Ovary (tissue), 7 donors: ENCODE measurements at regions not wholly inside any gene's neighbourhood (a gene's known extent, or its start where the extent isn't known, plus 50 kb on each side); places are given as distances from the start of the nearest gene placed in this dataset.

Source experiments
- DNase-seq, 5 donors: peaks; one replicate each; pipeline ENCODE4 v3.0.0-alpha.2; 2019 to 2020
- H3K27ac ChIP-seq, 2 donors: fragments of 200-600 bp; one replicate each; pipeline versions ENCODE4 v1.5.1 to v1.8.0; 2019 to 2022
- H3K27me3 ChIP-seq: fragments of 200-600 bp; one replicate; pipeline ENCODE4 v1.8.0; 2022
- H3K36me3 ChIP-seq: fragments of 200-600 bp; sonication (generic); one replicate; pipeline ENCODE4 v1.5.1; 2019
- H3K4me1 ChIP-seq: one replicate; pipeline ENCODE4 v1.8.1; 2013; ENCODE audit warnings: mild to moderate bottlenecking, moderate library complexity; ENCODE audit not compliant: insufficient read depth
- H3K4me3 ChIP-seq: fragments of 200-600 bp; sonication (generic); one replicate; pipeline ENCODE4 v1.5.1; 2017
- H3K9me3 ChIP-seq, 2 donors: fragments of 200-600 bp in 1 of 2; sonication (generic) in 1 of 2; one replicate each; pipeline versions ENCODE4 v1.5.1 to v1.8.1; 2013 to 2019; ENCODE audit warnings: mild to moderate bottlenecking in 1 of 2, moderate library complexity in 1 of 2
- EP300 ChIP-seq: sonication (generic); formaldehyde crosslinking; IDR thresholded peaks from one replicate; pipeline ENCODE4 v1.6.1; 2017; ENCODE audit warnings: antibody characterized with exemption
- POLR2A ChIP-seq: fragments of 450-650 bp; IDR thresholded peaks from one replicate; pipeline ENCODE4 v1.6.1; 2017; ENCODE audit warnings: antibody characterized with exemption, mild to moderate bottlenecking, moderate library complexity
- WGBS, 3 donors: extraction: QIAGEN DNeasy Blood & Tissue Kit in 1 of 3; methylation state at CpG; one replicate each; pipeline versions ENCODE4 v1.1.5 to v1.1.7; 2013 to 2017; 5-methylcytosine and 5-hydroxymethylcytosine counted together
- intact Hi-C, 4 donors: fragments of 100-400 bp; cut with DNase I; formaldehyde crosslinking; loops; one replicate each; pipeline versions ENCODE4 v1.11.0 to v1.15.1; 2022 to 2023
- TF ChIP-seq, protein P1 (sequence below), 3 donors: fragments of 450-650 bp in 2 of 3; fragments of 200-600 bp in 1 of 3; IDR thresholded peaks; one replicate each; pipeline versions ENCODE4 v1.5.1 to v1.8.0; 2016 to 2022; ENCODE audit warnings: antibody characterized with exemption in 3 of 3, mild to moderate bottlenecking in 1 of 3
- donor health status: DM: no; HTN: no; CAD: no; lungs with moderate emphysema.
- donor health status: DM: no; HTN: no; CAD: no.
- donor health status: Bipolar disorder and iron deficiency.
- donor health status: DM: no; HTN: no; CAD: no.
- donor health status: DM: yes; HTN: yes; CAD: no.

DNA sequence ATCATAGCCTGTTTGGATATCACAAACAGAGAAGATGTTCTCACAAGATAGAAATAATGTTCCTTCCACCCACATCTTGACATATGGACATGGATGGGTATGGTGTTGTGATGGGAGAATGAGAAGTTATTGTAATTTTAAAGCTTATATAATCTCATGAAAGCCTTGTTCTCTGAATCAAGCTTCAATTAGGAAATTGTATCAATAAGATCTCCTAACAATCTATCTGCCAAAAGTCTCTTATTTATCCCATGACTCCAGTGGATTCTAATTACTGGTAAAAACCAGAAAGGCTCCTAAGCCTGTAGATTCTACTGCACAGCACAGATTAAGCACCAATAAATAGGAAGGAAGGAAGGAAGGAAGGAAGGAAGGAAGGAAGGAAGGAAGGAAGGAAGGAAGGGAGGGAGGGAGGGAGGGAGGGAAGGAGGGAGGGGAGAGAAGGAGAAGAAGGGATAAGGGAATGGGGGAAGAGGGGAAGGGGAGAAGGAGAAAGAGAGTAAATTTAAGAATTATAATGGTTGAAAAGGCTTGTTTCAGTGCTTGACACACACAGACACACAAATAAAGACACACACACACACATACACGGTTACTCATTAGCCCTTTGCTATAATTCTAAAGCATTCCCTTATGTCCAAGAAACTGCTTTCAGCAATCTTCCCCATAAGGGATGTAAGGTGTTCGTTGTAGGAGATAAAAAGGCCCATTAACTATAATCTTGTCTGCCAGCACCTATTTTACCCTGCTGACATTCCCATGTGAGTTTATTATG, 258.0 kb upstream of the API5 start:
- Histone ChIP-seq H3K27me3 (no peaks in the 10 kb centered on the region), H3K36me3 (no peaks in the 10 kb centered on the region), H3K9me3 (no peaks in the 10 kb centered on the region), H3K4me1 (no peaks in the 10 kb centered on the region), H3K27ac (no peak overlapping the region), H3K4me3 (no peak overlapping the region)
- WGBS, 3 donors, result 36 to 60% (median 40%) methylated on average over 2 of the region's 2 CpGs
- intact Hi-C loops, result no loop called here
- TF ChIP-seq, protein P1, sequence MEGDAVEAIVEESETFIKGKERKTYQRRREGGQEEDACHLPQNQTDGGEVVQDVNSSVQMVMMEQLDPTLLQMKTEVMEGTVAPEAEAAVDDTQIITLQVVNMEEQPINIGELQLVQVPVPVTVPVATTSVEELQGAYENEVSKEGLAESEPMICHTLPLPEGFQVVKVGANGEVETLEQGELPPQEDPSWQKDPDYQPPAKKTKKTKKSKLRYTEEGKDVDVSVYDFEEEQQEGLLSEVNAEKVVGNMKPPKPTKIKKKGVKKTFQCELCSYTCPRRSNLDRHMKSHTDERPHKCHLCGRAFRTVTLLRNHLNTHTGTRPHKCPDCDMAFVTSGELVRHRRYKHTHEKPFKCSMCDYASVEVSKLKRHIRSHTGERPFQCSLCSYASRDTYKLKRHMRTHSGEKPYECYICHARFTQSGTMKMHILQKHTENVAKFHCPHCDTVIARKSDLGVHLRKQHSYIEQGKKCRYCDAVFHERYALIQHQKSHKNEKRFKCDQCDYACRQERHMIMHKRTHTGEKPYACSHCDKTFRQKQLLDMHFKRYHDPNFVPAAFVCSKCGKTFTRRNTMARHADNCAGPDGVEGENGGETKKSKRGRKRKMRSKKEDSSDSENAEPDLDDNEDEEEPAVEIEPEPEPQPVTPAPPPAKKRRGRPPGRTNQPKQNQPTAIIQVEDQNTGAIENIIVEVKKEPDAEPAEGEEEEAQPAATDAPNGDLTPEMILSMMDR (IDR thresholded peaks at IDR 0.05), result no peak
- TF ChIP-seq EP300 (no peak), POLR2A (no peak)
- no peak for DNase-seq

DNA sequence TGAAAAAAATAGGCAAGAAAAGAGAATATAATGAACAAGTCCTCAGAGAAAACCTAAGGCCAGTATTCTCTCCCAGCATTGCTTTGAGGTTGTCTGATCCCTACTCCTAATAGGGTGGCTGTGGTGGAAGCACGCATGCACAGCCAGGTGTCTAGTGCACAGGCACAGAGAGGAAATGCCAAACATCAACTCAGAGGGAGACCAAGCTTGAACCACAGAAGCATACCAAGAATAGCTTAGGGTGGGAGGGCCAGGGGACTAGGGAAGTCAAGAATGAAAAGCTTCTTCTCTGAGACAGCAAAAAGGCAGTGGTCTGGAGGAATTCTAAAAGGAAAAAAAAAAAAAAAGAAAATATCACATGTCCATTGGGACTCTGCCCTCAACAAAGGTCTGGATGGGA, 244.1 kb upstream of the API5 start:
- Histone ChIP-seq H3K9me3 (no peaks in the 10 kb centered on the region), H3K4me3 (no peak overlapping the region), H3K36me3 (no peaks in the 10 kb centered on the region), H3K4me1 (no peaks in the 10 kb centered on the region), H3K27ac (no peak overlapping the region), H3K27me3 (no peaks in the 10 kb centered on the region)
- TF ChIP-seq, protein P1 (IDR thresholded peaks at IDR 0.05), result no peak
- no peak for TF ChIP-seq POLR2A
- TF ChIP-seq EP300, result no peak
- 66 to 86% (median 74%) methylated on average over 1 of the region's 1 CpG for WGBS, 3 donors
- intact Hi-C loops, result no loop called here
- DNase-seq, result no peak

DNA sequence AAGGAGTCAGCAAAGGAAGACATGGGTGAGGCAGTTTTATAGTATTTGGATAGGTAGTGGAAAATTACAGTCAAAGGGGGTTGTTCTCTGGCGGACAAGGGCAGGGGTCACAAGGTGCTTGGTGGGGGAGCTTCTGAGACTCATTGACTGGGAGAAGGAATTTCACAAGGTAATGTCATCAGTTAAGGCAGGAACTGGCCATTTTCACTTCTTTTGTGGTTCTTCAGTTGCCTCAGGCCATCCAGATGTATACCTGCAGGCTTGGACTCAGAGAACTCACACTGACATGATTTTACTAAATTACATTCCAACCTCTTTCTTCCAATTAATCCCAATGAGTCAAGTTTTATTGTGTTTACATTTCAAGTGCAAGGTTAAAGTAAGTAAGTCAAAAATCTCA, 240.5 kb upstream of the API5 start:
- Histone ChIP-seq H3K9me3 (no peaks in the 10 kb centered on the region), H3K4me3 (no peak overlapping the region), H3K36me3 (no peaks in the 10 kb centered on the region), H3K4me1 (no peaks in the 10 kb centered on the region), H3K27me3 (no peaks in the 10 kb centered on the region), H3K27ac (no peak overlapping the region)
- intact Hi-C loops, result no loop called here
- TF ChIP-seq, protein P1 (IDR thresholded peaks at IDR 0.05), result no peak
- no peak for TF ChIP-seq POLR2A
- no peak for TF ChIP-seq EP300
- WGBS, 3 donors, result 56 to 85% (median 67%) methylated on average over 1 of the region's 1 CpG
- no peak for DNase-seq

DNA sequence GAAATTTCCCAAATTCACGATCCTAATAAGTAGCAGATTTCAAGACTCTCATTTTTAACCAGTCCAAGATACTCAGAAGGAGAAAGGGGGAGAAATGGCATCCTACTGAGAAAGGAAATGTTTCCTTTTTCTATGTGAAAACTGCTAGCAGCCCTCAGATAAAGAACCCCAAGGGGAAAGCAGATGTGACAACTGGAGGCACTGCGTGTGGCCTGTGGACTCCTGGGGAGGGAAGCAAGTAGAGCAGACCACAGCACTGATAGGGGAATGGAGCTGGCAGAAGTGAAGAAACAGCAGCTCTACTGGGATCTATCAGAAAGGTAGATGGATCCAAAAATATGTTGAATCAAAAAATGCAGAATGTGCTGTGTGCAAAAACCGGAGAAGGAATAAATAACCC, 239.7 kb upstream of the API5 start:
- no peak overlapping the region for H3K4me3 ChIP-seq
- WGBS, 3 donors, result 35 to 43% (median 43%) methylated on average over 3 of the region's 3 CpGs
- no peak overlapping the region for H3K27ac ChIP-seq

More for the DNA sequence above, 239.7 kb upstream of the API5 start:
- TF ChIP-seq, protein P1 (IDR thresholded peaks at IDR 0.05), result no peak
- TF ChIP-seq POLR2A, result no peak
- no peak for TF ChIP-seq EP300
- H3K36me3 ChIP-seq, result no peaks in the 10 kb centered on the region
- DNase-seq, result no peak
- intact Hi-C loops, result no loop called here
- H3K4me1 ChIP-seq, result no peaks in the 10 kb centered on the region
- no peaks in the 10 kb centered on the region for H3K27me3 ChIP-seq
- H3K9me3 ChIP-seq, result no peaks in the 10 kb centered on the region
